T-cell (primary cell): ENCODE measurements at regions not wholly inside any gene's neighbourhood (a gene's known extent, or its start where the extent isn't known, plus 50 kb on each side); places are given as distances from the start of the nearest gene placed in this dataset.

ENCODE experiments used
- ATAC-seq, 4 experiments: fragments of 200-7000 bp in 3 of 4; fragments of 150-1000 bp in 1 of 4; cut with Tn5 transposase; replicated peaks in 1 of 4; 1 replicate in 3 of 4; 2 replicates in 1 of 4; pipeline ENCODE4 v1.10.0; 2021; ENCODE audit warnings: moderate library complexity in 3 of 4, mild to moderate bottlenecking in 2 of 4, moderate number of reproducible peaks in 1 of 4
- CTCF ChIA-PET, 2 donors: fragments of 300-600 bp; sonication (Branson Sonifier 250); formaldehyde crosslinking; loops; one replicate each; lab custom pipeline; 2022; ENCODE audit warnings: antibody characterized with exemption in 2 of 2; lab: Charles Lee
- POLR2A ChIA-PET, 2 donors: fragments of 300-600 bp; sonication (Branson Sonifier 250); formaldehyde crosslinking; loops; one replicate each; lab custom pipeline; 2022; ENCODE audit warnings: antibody characterized with exemption in 2 of 2; lab: Charles Lee
- DNase-seq, 35 experiments: peaks; one replicate each; pipeline versions ENCODE4 v3.0.0 to v3.0.0-alpha.2; 2013 to 2023
- H3K27ac ChIP-seq: one replicate; pipeline ENCODE4 v1.5.1; 2013; ENCODE audit warnings: low read length
- H3K27me3 ChIP-seq, 2 experiments: replicated peaks in 1 of 2; 1 replicate in 1 of 2; 2 replicates in 1 of 2; pipeline versions ENCODE4 v1.6.1 to v1.7.0; 2013; ENCODE audit warnings: low read length in 1 of 2, mixed read lengths in 1 of 2; ENCODE audit not compliant: control insufficient read depth in 2 of 2, insufficient read depth in 2 of 2; ENCODE audit errors: extremely low read depth in 1 of 2
- H3K36me3 ChIP-seq, 2 donors: 1 replicate in 1 of 2; 2 replicates in 1 of 2; pipeline versions ENCODE4 v1.6.1 to v1.7.0; 2013; ENCODE audit warnings: low read length in 1 of 2; ENCODE audit not compliant: control insufficient read depth in 2 of 2, insufficient read depth in 1 of 2; ENCODE audit errors: extremely low read depth in 1 of 2
- H3K4me1 ChIP-seq, 2 experiments: 1 replicate in 1 of 2; 2 replicates in 1 of 2; pipeline versions ENCODE4 v1.6.1 to v1.7.0; 2013; ENCODE audit warnings: low read length in 2 of 2, mixed read lengths in 1 of 2; ENCODE audit not compliant: insufficient read depth in 2 of 2, control insufficient read depth in 1 of 2; ENCODE audit errors: extremely low read depth in 1 of 2
- H3K4me3 ChIP-seq, 2 donors: 1 replicate in 1 of 2; 2 replicates in 1 of 2; pipeline versions ENCODE4 v1.5.1 to v1.7.0; 2013; ENCODE audit warnings: mild to moderate bottlenecking in 2 of 2, low read length in 1 of 2, moderate library complexity in 1 of 2; ENCODE audit not compliant: control insufficient read depth in 1 of 2; ENCODE audit errors: extremely low read depth in 1 of 2
- H3K9me3 ChIP-seq: 2 replicates; pipeline ENCODE4 v1.7.0; 2013
- H3K27ac Mint-ChIP-seq, 2 donors: one replicate each; pipeline ENCODE4 v1.8.0; 2020 to 2021; ENCODE audit warnings: mild to moderate bottlenecking in 2 of 2, mixed read lengths in 2 of 2
- H3K27me3 Mint-ChIP-seq, 2 donors: one replicate each; pipeline ENCODE4 v1.8.0; 2021 to 2022; ENCODE audit warnings: mixed read lengths in 2 of 2
- H3K36me3 Mint-ChIP-seq: one replicate; pipeline ENCODE4 v1.8.0; 2021; ENCODE audit warnings: mixed read lengths
- H3K4me1 Mint-ChIP-seq, 3 donors: one replicate each; pipeline ENCODE4 v1.8.0; 2020 to 2022; ENCODE audit warnings: mixed read lengths in 3 of 3, mild to moderate bottlenecking in 1 of 3
- H3K4me3 Mint-ChIP-seq, 3 donors: one replicate each; pipeline ENCODE4 v1.8.0; 2020 to 2022; ENCODE audit warnings: mild to moderate bottlenecking in 3 of 3, mixed read lengths in 3 of 3, moderate library complexity in 3 of 3
- H3K9me3 Mint-ChIP-seq, 3 donors: one replicate each; pipeline ENCODE4 v1.8.0; 2020 to 2022; ENCODE audit warnings: mixed read lengths in 3 of 3
- WGBS: methylation state at CpG from one replicate; pipeline ENCODE4 v1.1.5; 2013; ENCODE audit warnings: missing lambda C conversion rate; ENCODE audit not compliant: insufficient coverage; 5-methylcytosine and 5-hydroxymethylcytosine counted together

DNA sequence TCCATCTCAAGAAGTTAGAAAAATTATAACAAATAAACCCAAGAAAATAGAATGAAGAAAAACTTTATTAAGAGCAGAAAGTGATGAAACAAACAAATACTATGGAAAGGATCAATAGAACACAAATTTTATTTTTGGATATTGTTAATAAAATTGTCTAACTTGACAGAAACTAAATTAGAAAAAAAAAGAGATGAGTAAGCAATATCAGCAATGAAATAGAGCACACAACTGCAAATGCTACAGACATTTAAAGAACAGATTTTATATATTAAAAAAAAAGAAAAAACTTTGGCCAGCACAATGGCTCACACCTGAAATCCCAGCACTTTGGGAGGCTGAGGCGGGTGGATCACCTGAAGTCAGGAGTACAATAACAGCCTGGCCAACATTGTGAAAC lies 628.0 kb downstream of the EPHA7 start:
- H3K9me3 ChIP-seq, result no peaks in the 10 kb centered on the region
- CTCF ChIA-PET, result interaction anchor here in 1 of 2 donors (0.7 kb wide), 1 partner anchor 9 kb away, joined by 3 read pairs; no protein-coding TSS in a partner anchor
- no peaks in the 10 kb centered on the region for H3K36me3 ChIP-seq
- Mint-ChIP-seq H3K9me3 (peaks cover 3 to 12% (median 7%) of the 10 kb centered on the region in 3 donors), H3K36me3 (no peaks in the 10 kb centered on the region), H3K4me3 (no peak overlapping the region), H3K27ac (no peak overlapping the region), H3K4me1 (no peaks in the 10 kb centered on the region), H3K27me3 (no peaks in the 10 kb centered on the region)
- no peak for ATAC-seq
- POLR2A ChIA-PET, result interaction anchor here in 1 of 2 donors (0.6 kb wide), 1 partner anchor 16 kb away, joined by 3 read pairs; no protein-coding TSS in a partner anchor
- no peak overlapping the region for H3K4me3 ChIP-seq
- H3K27ac ChIP-seq, result no peak overlapping the region
- no peaks in the 10 kb centered on the region for H3K4me1 ChIP-seq
- no peak for DNase-seq
- WGBS, result no CpG with 5 or more reads among the region's 1 CpG
- no peaks in the 10 kb centered on the region for H3K27me3 ChIP-seq

- POLR2A ChIA-PET, result no interaction called here
- no peak for ATAC-seq
- no peaks in the 10 kb centered on the region for H3K4me1 ChIP-seq
- CTCF ChIA-PET, result no interaction called here
- peaks cover 3 to 7% (median 6%) of the 10 kb centered on the region in 3 donors for H3K9me3 Mint-ChIP-seq
- DNase-seq, result no peak
- no peaks in the 10 kb centered on the region for H3K36me3 ChIP-seq
- no CpG with 5 or more reads among the region's 3 CpGs for WGBS
- no peaks in the 10 kb centered on the region for H3K9me3 ChIP-seq
- no peak overlapping the region for H3K27ac ChIP-seq
- no peaks in the 10 kb centered on the region for H3K27me3 ChIP-seq
- H3K36me3 Mint-ChIP-seq, result no peaks in the 10 kb centered on the region
- H3K4me1 Mint-ChIP-seq, result no peaks in the 10 kb centered on the region
- no peak overlapping the region for H3K4me3 Mint-ChIP-seq
- no peak overlapping the region for H3K27ac Mint-ChIP-seq
- no peak overlapping the region for H3K4me3 ChIP-seq
- H3K27me3 Mint-ChIP-seq, result no peaks in the 10 kb centered on the region
Measured at GRCh38 chr6:92790381-92790780, 629.0 kb downstream of the EPHA7 start.

DNA sequence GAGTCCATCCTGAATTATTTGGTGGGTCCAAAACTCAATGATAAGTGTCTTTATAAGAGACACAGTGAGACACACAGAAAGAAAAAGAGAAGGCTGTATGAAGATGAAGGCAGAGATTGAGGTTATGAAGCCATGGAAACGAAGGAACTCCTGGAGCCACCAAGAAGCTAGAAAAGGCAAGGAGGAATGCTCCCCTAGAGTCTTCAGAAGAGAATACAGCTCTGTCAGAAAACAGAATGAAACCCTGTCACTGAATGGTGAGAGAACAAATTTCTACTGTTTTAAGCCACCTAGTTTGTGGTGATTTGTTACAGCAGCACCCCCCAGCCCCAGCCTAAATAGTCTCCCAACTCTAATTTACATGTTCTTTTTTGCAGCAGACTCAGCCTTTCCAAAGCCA lies 635.1 kb downstream of the EPHA7 start:
- Mint-ChIP-seq H3K9me3 (peaks cover 0 to 10% (median 9%) of the 10 kb centered on the region in 3 donors), H3K4me1 (no peaks in the 10 kb centered on the region), H3K36me3 (no peaks in the 10 kb centered on the region), H3K4me3 (no peak overlapping the region), H3K27ac (no peak overlapping the region), H3K27me3 (no peaks in the 10 kb centered on the region)
- Histone ChIP-seq H3K27me3 (no peaks in the 10 kb centered on the region), H3K4me1 (no peaks in the 10 kb centered on the region), H3K9me3 (no peaks in the 10 kb centered on the region), H3K4me3 (no peak overlapping the region), H3K27ac (no peak overlapping the region), H3K36me3 (no peaks in the 10 kb centered on the region)
- ChIA-PET POLR2A (no interaction called here), CTCF (no interaction called here)
- DNase-seq, result no peak
- 50% methylated on average over 1 of the region's 1 CpG for whole genome bisulfite sequencing
- no peak for ATAC-seq

GRCh38 chr6:92779746-92780145 lies 639.6 kb downstream of the EPHA7 start:
- H3K4me1 ChIP-seq, result no peaks in the 10 kb centered on the region
- POLR2A ChIA-PET, result no interaction called here
- WGBS, result 70% methylated on average over 1 of the region's 1 CpG

DNA sequence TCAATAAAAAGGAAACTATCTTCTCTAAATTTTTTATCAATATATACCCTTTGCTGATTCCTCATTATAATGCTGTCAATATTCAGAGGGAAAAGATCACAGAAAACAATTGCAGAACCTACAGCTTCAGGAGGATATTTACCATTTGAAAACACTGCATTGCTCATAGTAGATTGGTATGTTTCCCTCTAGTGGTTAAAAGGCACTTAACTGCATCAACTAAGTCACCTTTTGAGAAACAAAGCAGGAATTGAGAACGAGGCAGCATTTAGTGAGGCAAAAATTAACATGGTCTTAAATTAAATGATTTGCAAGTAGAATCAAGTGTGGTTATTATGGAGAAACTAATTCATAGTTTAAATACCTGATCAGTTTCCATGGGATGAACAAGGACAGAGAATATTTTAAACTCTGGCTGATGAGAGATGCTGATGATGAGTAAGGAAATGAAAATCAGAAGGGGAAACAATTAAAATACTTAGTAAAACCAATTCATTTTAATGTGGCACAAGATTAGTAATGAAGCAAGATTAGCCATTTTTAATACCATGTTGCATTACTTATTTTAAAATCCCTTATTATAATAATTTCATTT lies 642.1 kb downstream of the EPHA7 start:
- H3K36me3 Mint-ChIP-seq, result no peaks in the 10 kb centered on the region
- no peak for ATAC-seq
- no peaks in the 10 kb centered on the region for H3K9me3 ChIP-seq
- H3K4me1 ChIP-seq, result no peaks in the 10 kb centered on the region
- no CpG with 5 or more reads among the region's 1 CpG for WGBS
- no peak overlapping the region for H3K27ac ChIP-seq
- H3K9me3 Mint-ChIP-seq, result peaks cover 0 to 3% (median 0%) of the 10 kb centered on the region in 3 donors
- no peaks in the 10 kb centered on the region for H3K36me3 ChIP-seq
- ChIA-PET POLR2A (no interaction called here), CTCF (no interaction called here)
- no peaks in the 10 kb centered on the region for H3K4me1 Mint-ChIP-seq
- no peak overlapping the region for H3K27ac Mint-ChIP-seq
- no peak overlapping the region for H3K4me3 ChIP-seq
- DNase-seq, result no peak
- H3K27me3 Mint-ChIP-seq, result no peaks in the 10 kb centered on the region
- H3K4me3 Mint-ChIP-seq, result no peak overlapping the region
- H3K27me3 ChIP-seq, result no peaks in the 10 kb centered on the region

More at GRCh38 chr6:92779746-92780145, 639.6 kb downstream of the EPHA7 start:
- ATAC-seq, result no peak
- CTCF ChIA-PET, result no interaction called here
- Histone ChIP-seq H3K36me3 (no peaks in the 10 kb centered on the region), H3K4me3 (no peak overlapping the region), H3K27me3 (no peaks in the 10 kb centered on the region), H3K9me3 (no peaks in the 10 kb centered on the region), H3K27ac (no peak overlapping the region)
- no peaks in the 10 kb centered on the region for H3K36me3 Mint-ChIP-seq
- no peaks in the 10 kb centered on the region for H3K4me1 Mint-ChIP-seq
- H3K4me3 Mint-ChIP-seq, result no peak overlapping the region
- no peak for DNase-seq
- no peaks in the 10 kb centered on the region for H3K27me3 Mint-ChIP-seq
- H3K9me3 Mint-ChIP-seq, result peaks cover 0 to 3% (median 3%) of the 10 kb centered on the region in 3 donors
- H3K27ac Mint-ChIP-seq, result no peak overlapping the region

DNA sequence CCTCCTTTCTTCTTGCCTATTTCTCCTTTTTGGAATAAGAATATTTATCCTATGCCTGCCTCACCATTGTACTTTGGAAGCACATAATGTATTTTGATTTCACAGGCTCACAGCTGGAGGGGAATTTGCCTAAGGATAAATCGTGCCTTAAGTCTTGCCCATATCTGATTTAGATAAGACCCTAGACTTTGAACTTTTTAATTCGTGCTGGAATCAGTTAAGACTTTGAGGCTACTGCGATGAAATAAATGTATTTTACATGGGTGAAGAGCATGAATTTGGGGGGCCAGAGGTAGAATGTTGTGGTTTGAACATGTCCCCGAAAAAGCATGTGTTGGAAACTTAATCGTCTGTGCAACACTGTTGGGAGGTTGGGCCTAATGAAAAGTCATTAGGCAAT lies 648.8 kb downstream of the EPHA7 start:
- ATAC-seq, result no peak
- no peak overlapping the region for H3K27ac ChIP-seq
- H3K9me3 ChIP-seq, result no peaks in the 10 kb centered on the region
- Mint-ChIP-seq H3K36me3 (no peaks in the 10 kb centered on the region), H3K4me3 (no peak overlapping the region), H3K9me3 (no peaks in the 10 kb centered on the region), H3K27ac (no peak overlapping the region), H3K27me3 (no peaks in the 10 kb centered on the region), H3K4me1 (no peaks in the 10 kb centered on the region)
- POLR2A ChIA-PET, result no interaction called here
- CTCF ChIA-PET, result no interaction called here
- H3K4me3 ChIP-seq, result no peak overlapping the region
- H3K36me3 ChIP-seq, result no peaks in the 10 kb centered on the region
- no peaks in the 10 kb centered on the region for H3K4me1 ChIP-seq
- H3K27me3 ChIP-seq, result no peaks in the 10 kb centered on the region
- no peak for DNase-seq
- WGBS, result 59% methylated on average over 3 of the region's 5 CpGs

GRCh38 chr6:92767101-92767500 lies 652.3 kb downstream of the EPHA7 start:
- H3K36me3 Mint-ChIP-seq, result no peaks in the 10 kb centered on the region
- ATAC-seq, result no peak
- no peaks in the 10 kb centered on the region for H3K4me1 Mint-ChIP-seq
- no peaks in the 10 kb centered on the region for H3K27me3 Mint-ChIP-seq
- H3K9me3 Mint-ChIP-seq, result no peaks in the 10 kb centered on the region
- Histone ChIP-seq H3K4me1 (no peaks in the 10 kb centered on the region), H3K36me3 (no peaks in the 10 kb centered on the region), H3K4me3 (no peak overlapping the region), H3K9me3 (no peaks in the 10 kb centered on the region), H3K27ac (no peak overlapping the region), H3K27me3 (no peaks in the 10 kb centered on the region)
- no peak overlapping the region for H3K27ac Mint-ChIP-seq
- ChIA-PET POLR2A (no interaction called here), CTCF (no interaction called here)
- no CpG with 5 or more reads among the region's 1 CpG for WGBS
- DNase-seq, result no peak
- no peak overlapping the region for H3K4me3 Mint-ChIP-seq
